ENCODE measurements at regions not wholly inside any gene's neighbourhood (a gene's known extent, or its start where the extent isn't known, plus 50 kb on each side); places are given as distances from the start of the nearest gene placed in this dataset.

- no peaks in the 10 kb centered on the region for H3K9me3 ChIP-seq (ENCODE audit: control insufficient read depth, low read length)
- H3K27ac ChIP-seq (ENCODE audit: insufficient read depth, low read depth, low read length, poor library complexity, severe bottlenecking), result no peak overlapping the region
- H3K36me3 ChIP-seq (ENCODE audit: control insufficient read depth, insufficient read depth, low read length), result no peaks in the 10 kb centered on the region
- H3K4me1 ChIP-seq (ENCODE audit: control insufficient read depth, insufficient read depth, low read length), result no peaks in the 10 kb centered on the region
- no peaks in the 10 kb centered on the region for H3K27me3 ChIP-seq (ENCODE audit: control insufficient read depth, insufficient read depth, low read length, poor library complexity, severe bottlenecking)
- no peak overlapping the region for H3K4me3 ChIP-seq (ENCODE audit: insufficient read depth, low read depth, low read length)
- 83 to 85% methylated on average over 1 to 2 of the region's 2 CpGs for whole genome bisulfite sequencing, 2 experiments
Measured at GRCh38 chr1:199843861-199844260, 183.6 kb upstream of the NR5A2 start.

- no peaks in the 10 kb centered on the region for H3K36me3 ChIP-seq (ENCODE audit: control insufficient read depth, insufficient read depth, low read length)
- H3K27me3 ChIP-seq (ENCODE audit: control insufficient read depth, insufficient read depth, low read length, poor library complexity, severe bottlenecking), result no peaks in the 10 kb centered on the region
Measured at GRCh38 chr1:199847021-199847420, 180.5 kb upstream of the NR5A2 start.

GRCh38 chr1:199851439-199852140, 175.9 kb upstream of the NR5A2 start:
- no peak overlapping the region for H3K4me3 ChIP-seq (ENCODE audit: insufficient read depth, low read depth, low read length)
- H3K27ac ChIP-seq (ENCODE audit: insufficient read depth, low read depth, low read length, poor library complexity, severe bottlenecking), result no peak overlapping the region
- no peaks in the 10 kb centered on the region for H3K36me3 ChIP-seq (ENCODE audit: control insufficient read depth, insufficient read depth, low read length)
- no peaks in the 10 kb centered on the region for H3K4me1 ChIP-seq (ENCODE audit: control insufficient read depth, insufficient read depth, low read length)
- 85 to 91% methylated on average over 2 of the region's 2 CpGs for WGBS, 2 experiments
- H3K27me3 ChIP-seq (ENCODE audit: control insufficient read depth, insufficient read depth, low read length, poor library complexity, severe bottlenecking), result no peaks in the 10 kb centered on the region
- no peaks in the 10 kb centered on the region for H3K9me3 ChIP-seq (ENCODE audit: control insufficient read depth, low read length)

More at GRCh38 chr1:199847021-199847420, 180.5 kb upstream of the NR5A2 start:
- H3K4me1 ChIP-seq (ENCODE audit: control insufficient read depth, insufficient read depth, low read length), result no peaks in the 10 kb centered on the region
- H3K27ac ChIP-seq (ENCODE audit: insufficient read depth, low read depth, low read length, poor library complexity, severe bottlenecking), result no peak overlapping the region
- H3K9me3 ChIP-seq (ENCODE audit: control insufficient read depth, low read length), result no peaks in the 10 kb centered on the region
- WGBS, 2 experiments, result 91 to 95% methylated on average over 8 of the region's 8 CpGs
- H3K4me3 ChIP-seq (ENCODE audit: insufficient read depth, low read depth, low read length), result no peak overlapping the region

GRCh38 chr1:199854686-199855321, 172.7 kb upstream of the NR5A2 start:
- Histone ChIP-seq H3K27ac (ENCODE audit: insufficient read depth, low read depth, low read length, poor library complexity, severe bottlenecking) (no peak overlapping the region), H3K27me3 (ENCODE audit: control insufficient read depth, insufficient read depth, low read length, poor library complexity, severe bottlenecking) (no peaks in the 10 kb centered on the region), H3K9me3 (ENCODE audit: control insufficient read depth, low read length) (no peaks in the 10 kb centered on the region), H3K4me1 (ENCODE audit: control insufficient read depth, insufficient read depth, low read length) (no peaks in the 10 kb centered on the region), H3K4me3 (ENCODE audit: insufficient read depth, low read depth, low read length) (no peak overlapping the region), H3K36me3 (ENCODE audit: control insufficient read depth, insufficient read depth, low read length) (no peaks in the 10 kb centered on the region)
- 94 to 95% methylated on average over 2 to 3 of the region's 3 CpGs for WGBS, 2 experiments

- Histone ChIP-seq H3K36me3 (ENCODE audit: control insufficient read depth, insufficient read depth, low read length) (no peaks in the 10 kb centered on the region), H3K4me3 (ENCODE audit: insufficient read depth, low read depth, low read length) (no peak overlapping the region), H3K4me1 (ENCODE audit: control insufficient read depth, insufficient read depth, low read length) (no peaks in the 10 kb centered on the region), H3K27me3 (ENCODE audit: control insufficient read depth, insufficient read depth, low read length, poor library complexity, severe bottlenecking) (no peaks in the 10 kb centered on the region), H3K9me3 (ENCODE audit: control insufficient read depth, low read length) (no peaks in the 10 kb centered on the region), H3K27ac (ENCODE audit: insufficient read depth, low read depth, low read length, poor library complexity, severe bottlenecking) (no peak overlapping the region)
- WGBS, 2 experiments, result 84 to 87% methylated on average over 4 of the region's 4 CpGs
Measured at GRCh38 chr1:199855580-199855979, 171.9 kb upstream of the NR5A2 start.

- no peaks in the 10 kb centered on the region for H3K36me3 ChIP-seq (ENCODE audit: control insufficient read depth, insufficient read depth, low read length)
Measured at GRCh38 chr1:199856216-199856780, 171.2 kb upstream of the NR5A2 start.

DNA sequence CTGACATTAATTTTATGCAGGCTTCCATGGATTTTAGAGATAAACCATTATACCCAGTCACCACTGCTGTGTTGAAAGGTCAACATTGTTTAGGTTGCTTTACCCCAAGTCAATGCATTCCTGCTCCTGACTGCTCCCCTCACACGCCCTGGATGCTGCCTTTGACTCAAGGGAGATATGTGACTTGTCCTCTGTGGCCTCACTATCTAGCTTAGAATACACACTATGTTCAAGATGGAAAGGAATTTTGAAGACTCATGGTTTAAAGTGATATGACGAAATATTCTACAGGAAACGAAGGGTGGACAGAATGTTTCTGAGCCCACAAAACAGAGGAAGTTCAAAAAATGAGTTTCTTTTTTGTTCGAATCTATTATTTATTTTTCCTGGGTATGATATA, 170.4 kb upstream of the NR5A2 start:
- no peaks in the 10 kb centered on the region for H3K4me1 ChIP-seq (ENCODE audit: control insufficient read depth, insufficient read depth, low read length)
- H3K9me3 ChIP-seq (ENCODE audit: control insufficient read depth, low read length), result no peaks in the 10 kb centered on the region
- H3K27me3 ChIP-seq (ENCODE audit: control insufficient read depth, insufficient read depth, low read length, poor library complexity, severe bottlenecking), result no peaks in the 10 kb centered on the region
- H3K36me3 ChIP-seq (ENCODE audit: control insufficient read depth, insufficient read depth, low read length), result no peaks in the 10 kb centered on the region
- WGBS, 2 experiments, result 90 to 95% methylated on average over 3 to 4 of the region's 4 CpGs
- no peak overlapping the region for H3K27ac ChIP-seq (ENCODE audit: insufficient read depth, low read depth, low read length, poor library complexity, severe bottlenecking)
- H3K4me3 ChIP-seq (ENCODE audit: insufficient read depth, low read depth, low read length), result no peak overlapping the region

More at GRCh38 chr1:199856216-199856780, 171.2 kb upstream of the NR5A2 start:
- H3K27me3 ChIP-seq (ENCODE audit: control insufficient read depth, insufficient read depth, low read length, poor library complexity, severe bottlenecking), result no peaks in the 10 kb centered on the region
- H3K27ac ChIP-seq (ENCODE audit: insufficient read depth, low read depth, low read length, poor library complexity, severe bottlenecking), result no peak overlapping the region
- no peaks in the 10 kb centered on the region for H3K4me1 ChIP-seq (ENCODE audit: control insufficient read depth, insufficient read depth, low read length)
- no peak overlapping the region for H3K4me3 ChIP-seq (ENCODE audit: insufficient read depth, low read depth, low read length)
- 71 to 74% methylated on average over 4 of the region's 4 CpGs for WGBS, 2 experiments
- no peaks in the 10 kb centered on the region for H3K9me3 ChIP-seq (ENCODE audit: control insufficient read depth, low read length)

- 77 to 95% methylated on average over 1 of the region's 1 CpG for WGBS, 2 experiments
- H3K36me3 ChIP-seq (ENCODE audit: control insufficient read depth, insufficient read depth, low read length), result no peaks in the 10 kb centered on the region
- no peak overlapping the region for H3K4me3 ChIP-seq (ENCODE audit: insufficient read depth, low read depth, low read length)
- H3K9me3 ChIP-seq (ENCODE audit: control insufficient read depth, low read length), result no peaks in the 10 kb centered on the region
- no peaks in the 10 kb centered on the region for H3K27me3 ChIP-seq (ENCODE audit: control insufficient read depth, insufficient read depth, low read length, poor library complexity, severe bottlenecking)
- no peak overlapping the region for H3K27ac ChIP-seq (ENCODE audit: insufficient read depth, low read depth, low read length, poor library complexity, severe bottlenecking)
- H3K4me1 ChIP-seq (ENCODE audit: control insufficient read depth, insufficient read depth, low read length), result no peaks in the 10 kb centered on the region
Measured at GRCh38 chr1:199857516-199857915, 170.0 kb upstream of the NR5A2 start.

GRCh38 chr1:199858171-199858570, 169.3 kb upstream of the NR5A2 start:
- no peaks in the 10 kb centered on the region for H3K27me3 ChIP-seq (ENCODE audit: control insufficient read depth, insufficient read depth, low read length, poor library complexity, severe bottlenecking)
- WGBS, 2 experiments, result 91 to 94% methylated on average over 4 of the region's 4 CpGs
- H3K4me1 ChIP-seq (ENCODE audit: control insufficient read depth, insufficient read depth, low read length), result no peaks in the 10 kb centered on the region
- no peaks in the 10 kb centered on the region for H3K9me3 ChIP-seq (ENCODE audit: control insufficient read depth, low read length)
- no peak overlapping the region for H3K27ac ChIP-seq (ENCODE audit: insufficient read depth, low read depth, low read length, poor library complexity, severe bottlenecking)
- H3K36me3 ChIP-seq (ENCODE audit: control insufficient read depth, insufficient read depth, low read length), result no peaks in the 10 kb centered on the region
- H3K4me3 ChIP-seq (ENCODE audit: insufficient read depth, low read depth, low read length), result no peak overlapping the region

- H3K36me3 ChIP-seq (ENCODE audit: control insufficient read depth, insufficient read depth, low read length), result no peaks in the 10 kb centered on the region
- no peak overlapping the region for H3K27ac ChIP-seq (ENCODE audit: insufficient read depth, low read depth, low read length, poor library complexity, severe bottlenecking)
- no peaks in the 10 kb centered on the region for H3K27me3 ChIP-seq (ENCODE audit: control insufficient read depth, insufficient read depth, low read length, poor library complexity, severe bottlenecking)
- 87 to 92% methylated on average over 1 of the region's 1 CpG for WGBS, 2 experiments
- H3K4me3 ChIP-seq (ENCODE audit: insufficient read depth, low read depth, low read length), result no peak overlapping the region
- no peaks in the 10 kb centered on the region for H3K9me3 ChIP-seq (ENCODE audit: control insufficient read depth, low read length)
- H3K4me1 ChIP-seq (ENCODE audit: control insufficient read depth, insufficient read depth, low read length), result no peaks in the 10 kb centered on the region
Measured at GRCh38 chr1:199858856-199859255, 168.7 kb upstream of the NR5A2 start.

Measured in ectodermal cell (in vitro differentiated cells).